BLaER1 (cell line): ENCODE measurements at regions not wholly inside any gene's neighbourhood (a gene's known extent, or its start where the extent isn't known, plus 50 kb on each side); places are given as distances from the start of the nearest gene placed in this dataset.
A peak's percentile ranks its signal among the peaks of the same experiment; 100 is the strongest.

Source experiments
- H3K27ac ChIP-seq: shearing (Covaris generic); formaldehyde crosslinking; 2 replicates; pipeline ENCODE4 v1.8.1; 2022
- H3K27me3 ChIP-seq: shearing (Covaris generic); formaldehyde crosslinking; 2 replicates; pipeline ENCODE4 v1.8.1; 2022
- H3K36me3 ChIP-seq: shearing (Covaris generic); formaldehyde crosslinking; 2 replicates; pipeline ENCODE4 v1.8.1; 2022
- H3K4me1 ChIP-seq: shearing (Covaris generic); formaldehyde crosslinking; 2 replicates; pipeline ENCODE4 v1.8.1; 2022
- H3K4me2 ChIP-seq: shearing (Covaris generic); formaldehyde crosslinking; 2 replicates; pipeline ENCODE4 v1.8.1; 2022
- H3K4me3 ChIP-seq: shearing (Covaris generic); formaldehyde crosslinking; 2 replicates; pipeline ENCODE4 v1.8.1; 2022
- H3K9ac ChIP-seq: shearing (Covaris generic); formaldehyde crosslinking; 2 replicates; pipeline ENCODE4 v1.8.1; 2022
- H3K9me3 ChIP-seq: shearing (Covaris generic); formaldehyde crosslinking; 2 replicates; pipeline ENCODE4 v1.8.1; 2022
- H4K20me1 ChIP-seq: shearing (Covaris generic); formaldehyde crosslinking; 2 replicates; pipeline ENCODE4 v1.8.1; 2022
- Cebpa-rat ChIP-seq: shearing (Covaris generic); IDR thresholded peaks from 2 replicates; pipeline ENCODE4 v1.8.1; 2022

GRCh38 chr4:27318740-27319139 lies 458.1 kb downstream of the STIM2 start:
- no peaks in the 10 kb centered on the region for H4K20me1 ChIP-seq
- H3K4me2 ChIP-seq = no peak overlapping the region

GRCh38 chr4:27326991-27327390 lies 466.4 kb downstream of the STIM2 start:
- Histone ChIP-seq H3K4me1 (no peaks in the 10 kb centered on the region), H4K20me1 (no peaks in the 10 kb centered on the region), H3K27me3 (no peaks in the 10 kb centered on the region), H3K4me2 (no peak overlapping the region), H3K9me3 (no peaks in the 10 kb centered on the region), H3K36me3 (no peaks in the 10 kb centered on the region), H3K4me3 (no peak overlapping the region), H3K27ac (no peak overlapping the region), H3K9ac (no peak overlapping the region)
- TF ChIP-seq Cebpa-rat = no peak

More at GRCh38 chr4:27318740-27319139, 458.1 kb downstream of the STIM2 start:
- Histone ChIP-seq H3K4me1 (no peaks in the 10 kb centered on the region), H3K36me3 (no peaks in the 10 kb centered on the region), H3K27ac (no peak overlapping the region), H3K4me3 (no peak overlapping the region), H3K27me3 (no peaks in the 10 kb centered on the region), H3K9ac (no peak overlapping the region), H3K9me3 (no peaks in the 10 kb centered on the region)
- no peak for TF ChIP-seq Cebpa-rat

GRCh38 chr4:27327421-27328181 lies 467.0 kb downstream of the STIM2 start:
- no peak overlapping the region for H3K4me2 ChIP-seq
- no peaks in the 10 kb centered on the region for H3K4me1 ChIP-seq
- no peaks in the 10 kb centered on the region for H3K9me3 ChIP-seq
- no peaks in the 10 kb centered on the region for H4K20me1 ChIP-seq
- no peaks in the 10 kb centered on the region for H3K36me3 ChIP-seq
- no peak overlapping the region for H3K27ac ChIP-seq
- no peak for TF ChIP-seq Cebpa-rat
- H3K4me3 ChIP-seq = no peak overlapping the region
- H3K9ac ChIP-seq = no peak overlapping the region
- no peaks in the 10 kb centered on the region for H3K27me3 ChIP-seq

GRCh38 chr4:27338530-27338929 lies 477.9 kb downstream of the STIM2 start:
- Histone ChIP-seq H3K27ac (no peak overlapping the region), H4K20me1 (no peaks in the 10 kb centered on the region), H3K4me2 (no peak overlapping the region), H3K36me3 (no peaks in the 10 kb centered on the region), H3K4me1 (peaks cover 16% of the 10 kb centered on the region), H3K9me3 (0 out of 2 replicates have a peak, but pooled peaks cover 3% of the 10 kb centered on the region), H3K4me3 (no peak overlapping the region), H3K9ac (no peak overlapping the region), H3K27me3 (no peaks in the 10 kb centered on the region)
- TF ChIP-seq Cebpa-rat = no peak

- no peaks in the 10 kb centered on the region for H3K36me3 ChIP-seq
- no peaks in the 10 kb centered on the region for H3K27me3 ChIP-seq
- no peaks in the 10 kb centered on the region for H3K9me3 ChIP-seq
- peaks cover 10% of the 10 kb centered on the region for H3K4me1 ChIP-seq
- H3K4me2 ChIP-seq = no peak overlapping the region
- H3K4me3 ChIP-seq = no peak overlapping the region
- no peak for TF ChIP-seq Cebpa-rat
- no peak overlapping the region for H3K9ac ChIP-seq
- H4K20me1 ChIP-seq = no peaks in the 10 kb centered on the region
- no peak overlapping the region for H3K27ac ChIP-seq
These were observed 482.8 kb downstream of the STIM2 start for GRCh38 chr4:27343411-27343810.

GRCh38 chr4:27350161-27350560 lies 489.5 kb downstream of the STIM2 start:
- Histone ChIP-seq H3K36me3 (no peaks in the 10 kb centered on the region), H4K20me1 (no peaks in the 10 kb centered on the region), H3K4me1 (no peaks in the 10 kb centered on the region), H3K4me3 (no peak overlapping the region), H3K9me3 (no peaks in the 10 kb centered on the region), H3K4me2 (no peak overlapping the region), H3K27me3 (no peaks in the 10 kb centered on the region), H3K27ac (no peak overlapping the region), H3K9ac (no peak overlapping the region)
- TF ChIP-seq Cebpa-rat = no peak

- Histone ChIP-seq H3K36me3 (no peaks in the 10 kb centered on the region), H3K27me3 (no peaks in the 10 kb centered on the region), H3K4me1 (peaks cover 9% of the 10 kb centered on the region; the same call in 1 of the 2 replicates), H3K9me3 (no peaks in the 10 kb centered on the region), H3K9ac (no peak overlapping the region), H4K20me1 (no peaks in the 10 kb centered on the region), H3K4me2 (no peak overlapping the region), H3K4me3 (no peak overlapping the region), H3K27ac (0 out of 2 replicates have a peak overlapping the region, but pooled peaks have one; percentile 50)
- TF ChIP-seq Cebpa-rat = no peak
These were observed 496.6 kb downstream of the STIM2 start for GRCh38 chr4:27357283-27357682.

- no peaks in the 10 kb centered on the region for H3K27me3 ChIP-seq
- H3K4me1 ChIP-seq = peaks cover 9% of the 10 kb centered on the region; the same call in 1 of the 2 replicates
- H4K20me1 ChIP-seq = no peaks in the 10 kb centered on the region
- no peak overlapping the region for H3K9ac ChIP-seq
- no peak overlapping the region for H3K4me2 ChIP-seq
- no peak overlapping the region for H3K4me3 ChIP-seq
- no peaks in the 10 kb centered on the region for H3K9me3 ChIP-seq
- no peak for TF ChIP-seq Cebpa-rat
- H3K27ac ChIP-seq = peak overlapping the region; percentile 50
- H3K36me3 ChIP-seq = no peaks in the 10 kb centered on the region
These were observed 497.6 kb downstream of the STIM2 start for GRCh38 chr4:27358269-27358668.

GRCh38 chr4:27360131-27360530 lies 499.5 kb downstream of the STIM2 start:
- no peak overlapping the region for H3K9ac ChIP-seq

GRCh38 chr4:27360790-27361267 lies 500.2 kb downstream of the STIM2 start:
- H3K27me3 ChIP-seq = no peaks in the 10 kb centered on the region
- no peak overlapping the region for H3K9ac ChIP-seq
- H3K36me3 ChIP-seq = no peaks in the 10 kb centered on the region
- no peak overlapping the region for H3K4me3 ChIP-seq
- no peaks in the 10 kb centered on the region for H4K20me1 ChIP-seq
- H3K4me1 ChIP-seq = peaks cover 9% of the 10 kb centered on the region; the same call in 1 of the 2 replicates
- H3K9me3 ChIP-seq = no peaks in the 10 kb centered on the region
- no peak overlapping the region for H3K27ac ChIP-seq
- TF ChIP-seq Cebpa-rat = no peak
- H3K4me2 ChIP-seq = no peak overlapping the region

More at GRCh38 chr4:27360131-27360530, 499.5 kb downstream of the STIM2 start:
- no peak overlapping the region for H3K4me2 ChIP-seq
- H3K4me3 ChIP-seq = no peak overlapping the region
- H3K27me3 ChIP-seq = no peaks in the 10 kb centered on the region
- no peaks in the 10 kb centered on the region for H4K20me1 ChIP-seq
- H3K9me3 ChIP-seq = no peaks in the 10 kb centered on the region
- H3K36me3 ChIP-seq = no peaks in the 10 kb centered on the region
- peaks cover 9% of the 10 kb centered on the region; the same call in 1 of the 2 replicates for H3K4me1 ChIP-seq
- TF ChIP-seq Cebpa-rat = no peak
- no peak overlapping the region for H3K27ac ChIP-seq
